Fibroblast of villous mesenchyme (primary cell): ENCODE measurements at regions not wholly inside any gene's neighbourhood (a gene's known extent, or its start where the extent isn't known, plus 50 kb on each side); places are given as distances from the start of the nearest gene placed in this dataset.

Source experiments
- DNase-seq: peaks from one replicate; pipeline ENCODE4 v3.0.0-alpha.2; 2010; ENCODE audit warnings: low read depth
- H3K4me3 ChIP-seq: 2 replicates; pipeline ENCODE4 v1.5.1; 2011; ENCODE audit warnings: low read depth, mild to moderate bottlenecking, low read length
- CTCF ChIP-seq: IDR thresholded peaks from 2 replicates; pipeline ENCODE4 v1.5.1; 2012; ENCODE audit warnings: low read depth, mild to moderate bottlenecking, low read length; ENCODE audit not compliant: insufficient read depth

GRCh38 chr21:28214786-28215185 lies 777.9 kb downstream of the LTN1 start:
- no peak for DNase-seq
- H3K4me3 ChIP-seq, result no peak overlapping the region
- TF ChIP-seq CTCF, result no peak

- no peak for TF ChIP-seq CTCF
- H3K4me3 ChIP-seq, result no peak overlapping the region
- DNase-seq, result no peak
Measured at GRCh38 chr21:28213261-28213660, 779.4 kb downstream of the LTN1 start.

DNA sequence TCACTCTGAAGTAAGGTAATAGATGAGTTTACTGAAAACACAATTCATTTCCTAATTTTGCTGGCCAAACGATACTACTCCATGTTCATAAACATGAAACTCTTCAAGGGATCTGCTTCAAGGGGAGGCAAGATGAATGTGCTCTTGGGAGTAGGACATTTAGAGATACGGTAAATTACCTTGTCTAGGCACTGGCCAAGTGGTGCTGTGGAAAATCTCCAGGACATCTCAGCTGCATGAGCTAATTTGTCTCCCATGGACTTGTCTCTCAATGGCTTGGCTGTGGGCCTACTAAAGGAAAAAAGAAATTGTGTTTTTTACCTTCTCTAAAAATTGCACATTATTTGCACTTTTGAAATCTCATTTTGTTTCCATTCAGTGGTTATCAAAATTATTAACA lies 780.6 kb downstream of the LTN1 start:
- DNase-seq, result no peak
- no peak overlapping the region for H3K4me3 ChIP-seq
- no peak for TF ChIP-seq CTCF

DNA sequence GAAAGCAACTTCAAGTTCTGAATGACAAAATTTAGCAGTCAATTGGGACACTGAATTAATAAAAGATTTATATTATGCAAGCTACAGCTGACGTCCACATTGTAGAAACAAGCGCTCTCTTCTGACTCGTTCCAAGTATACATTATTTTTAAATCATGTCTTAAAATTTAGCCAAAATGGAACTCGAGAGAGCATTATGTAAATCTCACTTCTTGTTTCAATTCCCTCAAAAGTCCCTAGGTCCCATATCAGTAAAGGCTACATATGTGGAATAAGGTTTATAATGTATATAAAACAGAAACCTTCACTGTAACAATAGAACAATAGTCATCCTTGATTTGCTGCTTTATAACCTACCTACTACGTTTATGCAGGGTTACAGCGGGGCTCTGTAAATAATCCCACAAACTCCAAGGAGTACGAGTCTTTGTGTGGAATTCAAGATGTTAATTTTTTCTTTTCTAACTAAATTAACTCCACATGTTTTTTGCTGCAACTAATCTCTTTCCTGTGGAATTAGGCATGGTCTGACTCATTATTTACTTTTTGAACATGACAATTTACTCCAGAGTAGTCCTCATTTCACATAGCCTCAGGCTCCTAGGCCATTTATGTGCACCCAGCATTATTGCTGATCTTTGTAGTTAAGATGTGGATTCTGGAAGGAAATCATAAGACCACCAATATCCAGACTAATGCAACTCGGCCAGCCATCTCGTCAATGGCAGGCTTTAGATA lies 785.1 kb downstream of the LTN1 start:
- DNase-seq, result peak; percentile 84
- no peak for TF ChIP-seq CTCF
- no peak overlapping the region for H3K4me3 ChIP-seq

DNA sequence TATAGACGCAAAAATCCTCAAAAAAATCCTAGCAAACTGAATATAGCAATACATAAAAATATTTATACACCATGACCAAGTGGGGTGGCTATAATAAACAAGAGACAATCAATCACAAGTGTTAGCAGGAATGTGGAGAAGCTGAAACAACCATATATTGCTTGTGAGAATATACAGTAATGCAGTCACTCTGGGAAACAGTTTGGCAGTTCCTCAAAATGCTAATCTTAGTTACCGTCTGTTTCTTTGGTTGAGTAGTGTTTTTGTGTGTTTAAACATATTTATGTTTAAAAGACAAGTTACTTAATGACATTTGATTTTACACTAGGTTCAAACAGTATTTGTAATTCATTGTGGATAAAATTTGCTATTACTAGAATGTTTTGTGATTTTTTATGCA lies 792.0 kb downstream of the LTN1 start:
- TF ChIP-seq CTCF, result no peak
- no peak overlapping the region for H3K4me3 ChIP-seq
- DNase-seq, result no peak

GRCh38 chr21:28196981-28197380 lies 795.7 kb downstream of the LTN1 start:
- no peak overlapping the region for H3K4me3 ChIP-seq
- no peak for DNase-seq
- no peak for TF ChIP-seq CTCF

DNA sequence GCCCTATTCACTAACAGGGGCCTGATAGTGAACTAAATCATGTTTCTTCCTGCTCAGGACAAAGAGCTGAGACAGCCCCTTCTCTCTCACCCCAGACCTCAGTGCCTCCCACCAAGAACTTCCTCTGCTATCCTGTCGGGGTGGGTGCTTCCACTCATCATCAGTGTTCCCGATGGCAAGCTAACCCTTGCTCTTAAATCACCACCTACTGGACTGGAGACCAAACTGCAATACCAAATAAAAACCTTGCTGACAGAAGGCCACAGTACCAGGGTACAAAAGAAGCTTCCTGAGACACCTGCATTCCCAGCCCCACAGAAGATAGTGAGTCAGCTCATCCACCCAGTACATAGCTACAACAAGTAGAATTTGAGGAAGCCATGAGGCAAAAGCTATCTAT lies 799.5 kb downstream of the LTN1 start:
- no peak overlapping the region for H3K4me3 ChIP-seq
- DNase-seq, result no peak
- TF ChIP-seq CTCF, result peak; percentile 18
